ENCODE measurements at regions not wholly inside any gene's neighbourhood (a gene's known extent, or its start where the extent isn't known, plus 50 kb on each side); places are given as distances from the start of the nearest gene placed in this dataset.
"Not testable (repeated sequence)": the region's sequence is repeated elsewhere in the genome, so short reads cannot be mapped to it uniquely, and the experiment has no call there.

DNA sequence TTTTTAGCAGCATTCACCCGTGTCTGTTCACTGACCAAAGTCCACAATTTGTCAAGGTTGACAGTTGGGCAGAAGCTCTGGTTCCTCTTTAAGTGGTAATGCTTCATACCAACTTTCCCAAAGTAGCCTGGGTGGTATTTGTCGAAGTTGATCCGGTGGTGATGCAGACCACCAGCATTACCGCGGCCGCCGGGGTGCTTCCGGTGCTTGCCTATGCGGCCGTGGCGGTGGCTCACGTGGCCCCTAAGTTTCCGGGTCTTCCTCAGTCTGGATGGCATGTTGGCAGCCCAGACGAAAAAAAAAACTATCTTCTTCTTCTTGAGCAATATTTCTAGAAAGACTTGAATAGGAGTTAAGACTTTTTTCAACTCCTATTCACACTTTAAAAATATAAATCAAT is 151.4 kb upstream of the RGS17 start:
- TF ChIP-seq CTCF, POLR2A (IDR thresholded peaks at IDR 0.05): not testable (repeated sequence)

All from right lobe of liver (tissue), 4 donors.